CD4-positive, alpha-beta memory T cell (primary cell): ENCODE measurements at regions not wholly inside any gene's neighbourhood (a gene's known extent, or its start where the extent isn't known, plus 50 kb on each side); places are given as distances from the start of the nearest gene placed in this dataset.

Experiments
- CTCF ChIA-PET: fragments of 350-600 bp; sonication (Branson Sonifier 250); formaldehyde crosslinking; loops from one replicate; lab custom pipeline; 2021; ENCODE audit warnings: inconsistent platforms; ENCODE audit not compliant: partially characterized antibody; lab: Charles Lee
- POLR2A ChIA-PET: fragments of 350-600 bp; sonication (Branson Sonifier 250); formaldehyde crosslinking; loops from one replicate; lab custom pipeline; 2021; ENCODE audit not compliant: partially characterized antibody; lab: Charles Lee
- DNase-seq, 5 donors: peaks; one replicate each; pipeline versions ENCODE4 v3.0.0 to v3.0.0-alpha.2; 2020 to 2022; ENCODE audit warnings: mixed read lengths in 1 of 5
- H3K27ac ChIP-seq: one replicate; pipeline ENCODE4 v1.7.0; 2013; ENCODE audit warnings: low read depth, low read length
- H3K27me3 ChIP-seq: 2 replicates; pipeline ENCODE4 v1.7.0; 2013; ENCODE audit warnings: mild to moderate bottlenecking, low read length, moderate library complexity; ENCODE audit not compliant: insufficient read depth
- H3K36me3 ChIP-seq: 2 replicates; pipeline ENCODE4 v1.7.0; 2013; ENCODE audit warnings: mild to moderate bottlenecking, low read length, moderate library complexity; ENCODE audit not compliant: insufficient read depth
- H3K4me1 ChIP-seq: 2 replicates; pipeline ENCODE4 v1.7.0; 2013; ENCODE audit warnings: mild to moderate bottlenecking, low read length, moderate library complexity; ENCODE audit not compliant: insufficient read depth
- H3K4me3 ChIP-seq, 2 donors: one replicate each; pipeline ENCODE4 v1.7.0; 2013; ENCODE audit warnings: low read length in 2 of 2, mild to moderate bottlenecking in 1 of 2
- H3K9me3 ChIP-seq, 2 donors: one replicate each; pipeline ENCODE4 v1.7.0; 2013; ENCODE audit warnings: low read length in 2 of 2, control low read depth in 1 of 2; ENCODE audit not compliant: control insufficient read depth in 1 of 2
- H3K27ac Mint-ChIP-seq, 7 donors: one replicate each; pipeline ENCODE4 v1.8.0; 2020 to 2021; ENCODE audit warnings: mixed read lengths in 7 of 7, mild to moderate bottlenecking in 6 of 7, inconsistent platforms in 3 of 7, moderate library complexity in 3 of 7
- H3K27me3 Mint-ChIP-seq, 2 donors: one replicate each; pipeline ENCODE4 v1.8.0; 2020 to 2021; ENCODE audit warnings: mixed read lengths in 2 of 2
- H3K36me3 Mint-ChIP-seq, 2 donors: one replicate each; pipeline ENCODE4 v1.8.0; 2020 to 2021; ENCODE audit warnings: mixed read lengths in 2 of 2, inconsistent platforms in 1 of 2, mild to moderate bottlenecking in 1 of 2
- H3K4me1 Mint-ChIP-seq, 4 donors: one replicate each; pipeline ENCODE4 v1.8.0; 2020 to 2021; ENCODE audit warnings: mixed read lengths in 4 of 4, mild to moderate bottlenecking in 1 of 4
- H3K4me3 Mint-ChIP-seq, 8 donors: one replicate each; pipeline ENCODE4 v1.8.0; 2020 to 2021; ENCODE audit warnings: mixed read lengths in 8 of 8, mild to moderate bottlenecking in 7 of 8, moderate library complexity in 6 of 8, inconsistent platforms in 3 of 8
- H3K9me3 Mint-ChIP-seq, 8 donors: one replicate each; pipeline ENCODE4 v1.8.0; 2020 to 2021; ENCODE audit warnings: mixed read lengths in 8 of 8, mild to moderate bottlenecking in 5 of 8, inconsistent platforms in 3 of 8, moderate library complexity in 1 of 8
- intact Hi-C: fragments of 100-400 bp; cut with micrococcal nuclease; formaldehyde crosslinking; loops from one replicate; pipeline ENCODE4 v1.15.1; 2023

- ChIA-PET CTCF (no interaction called here), POLR2A (no interaction called here)
- Histone ChIP-seq H3K27ac (no peak overlapping the region), H3K9me3 (no peaks in the 10 kb centered on the region), H3K27me3 (no peaks in the 10 kb centered on the region), H3K4me1 (no peaks in the 10 kb centered on the region), H3K36me3 (no peaks in the 10 kb centered on the region), H3K4me3 (no peak overlapping the region)
- DNase-seq: no peak
- H3K27me3 Mint-ChIP-seq: peaks cover 1 to 11% of the 10 kb centered on the region in 2 donors
- no peak overlapping the region for H3K27ac Mint-ChIP-seq
- no peaks in the 10 kb centered on the region for H3K36me3 Mint-ChIP-seq
- peaks cover 0 to 4% (median 0%) of the 10 kb centered on the region in 8 donors for H3K9me3 Mint-ChIP-seq
- intact Hi-C loops: no loop called here
- H3K4me1 Mint-ChIP-seq: no peaks in the 10 kb centered on the region
- no peak overlapping the region for H3K4me3 Mint-ChIP-seq
These were observed 403.9 kb downstream of the ZSWIM6 start for GRCh38 chr5:61735995-61736394.

DNA sequence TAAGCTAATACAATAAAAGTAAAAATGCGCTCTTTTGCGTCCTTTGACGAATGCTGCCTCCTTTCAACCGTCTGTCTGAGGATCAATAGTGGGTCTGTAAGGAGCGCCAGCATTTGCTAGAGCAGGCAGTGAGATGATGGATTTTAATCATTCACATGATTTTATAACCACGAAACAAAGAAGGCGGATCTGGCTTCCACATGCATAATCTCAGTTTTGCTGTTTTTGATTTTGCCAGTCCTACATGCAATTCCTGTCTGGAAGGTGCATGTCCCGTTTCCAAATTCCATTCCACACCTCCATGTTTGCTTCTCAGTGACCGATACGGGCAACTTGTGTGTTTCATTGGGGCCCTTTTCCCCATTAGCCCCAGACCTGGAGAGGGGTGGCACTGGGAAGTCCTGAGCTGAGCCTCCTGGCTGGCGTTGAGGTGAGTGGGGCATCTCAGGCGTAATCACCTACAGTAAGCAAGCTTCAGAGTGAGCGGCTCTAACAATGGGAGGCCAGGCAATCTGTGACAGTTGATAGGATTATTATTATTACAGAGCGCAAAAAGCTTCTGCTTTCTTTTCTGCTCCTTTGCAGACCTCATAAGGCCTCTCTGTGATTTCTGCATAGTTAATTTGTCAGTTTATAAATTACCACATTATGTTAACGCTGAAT, 405.4 kb downstream of the ZSWIM6 start:
- no peaks in the 10 kb centered on the region for H3K36me3 Mint-ChIP-seq
- no peaks in the 10 kb centered on the region for H3K27me3 ChIP-seq
- intact Hi-C loops: no loop called here
- H3K27ac ChIP-seq: no peak overlapping the region
- H3K27ac Mint-ChIP-seq: no peak overlapping the region
- H3K4me1 ChIP-seq: no peaks in the 10 kb centered on the region
- H3K4me1 Mint-ChIP-seq: no peaks in the 10 kb centered on the region
- POLR2A ChIA-PET: no interaction called here
- no peak overlapping the region for H3K4me3 Mint-ChIP-seq
- CTCF ChIA-PET: no interaction called here
- H3K27me3 Mint-ChIP-seq: peaks cover 1 to 9% of the 10 kb centered on the region in 2 donors
- DNase-seq: no peak
- no peak overlapping the region for H3K4me3 ChIP-seq
- peaks cover 0 to 4% (median 0%) of the 10 kb centered on the region in 8 donors for H3K9me3 Mint-ChIP-seq
- H3K36me3 ChIP-seq: no peaks in the 10 kb centered on the region
- no peaks in the 10 kb centered on the region for H3K9me3 ChIP-seq

DNA sequence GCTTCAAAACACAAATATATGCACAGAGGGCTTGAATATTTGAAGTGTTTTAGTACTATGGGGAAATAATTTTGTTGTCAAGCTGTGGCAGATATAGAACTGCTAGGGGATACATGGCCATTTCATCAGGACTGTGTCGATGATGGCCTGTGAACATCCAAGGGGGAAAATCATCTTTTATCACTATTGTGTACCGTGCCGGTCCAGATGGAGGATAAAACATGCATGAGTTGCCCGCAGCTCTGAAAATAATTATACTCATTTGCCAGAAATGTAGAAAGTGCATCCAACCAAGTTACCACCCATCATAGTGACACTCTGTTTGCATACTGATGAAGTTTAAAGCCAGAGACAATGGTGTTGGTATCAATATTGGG, 405.9 kb downstream of the ZSWIM6 start:
- Mint-ChIP-seq H3K36me3 (no peaks in the 10 kb centered on the region), H3K27me3 (peaks cover 1 to 4% of the 10 kb centered on the region in 2 donors), H3K4me3 (no peak overlapping the region), H3K4me1 (no peaks in the 10 kb centered on the region), H3K9me3 (peaks cover 0 to 4% (median 0%) of the 10 kb centered on the region in 8 donors), H3K27ac (no peak overlapping the region)
- Histone ChIP-seq H3K9me3 (no peaks in the 10 kb centered on the region), H3K36me3 (no peaks in the 10 kb centered on the region), H3K4me3 (no peak overlapping the region), H3K4me1 (no peaks in the 10 kb centered on the region), H3K27me3 (no peaks in the 10 kb centered on the region), H3K27ac (no peak overlapping the region)
- intact Hi-C loops: no loop called here
- DNase-seq: no peak
- ChIA-PET CTCF (no interaction called here), POLR2A (no interaction called here)

GRCh38 chr5:61738446-61738845, 406.4 kb downstream of the ZSWIM6 start:
- peaks cover 0 to 4% (median 0%) of the 10 kb centered on the region in 8 donors for H3K9me3 Mint-ChIP-seq

GRCh38 chr5:61744690-61745619, 412.9 kb downstream of the ZSWIM6 start:
- H3K4me3 Mint-ChIP-seq: no peak overlapping the region
- Histone ChIP-seq H3K27ac (no peak overlapping the region), H3K27me3 (no peaks in the 10 kb centered on the region), H3K4me3 (no peak overlapping the region), H3K9me3 (no peaks in the 10 kb centered on the region), H3K4me1 (no peaks in the 10 kb centered on the region), H3K36me3 (no peaks in the 10 kb centered on the region)
- POLR2A ChIA-PET: no interaction called here
- peak overlapping the region in 1 of 7 donors; percentile 44 for H3K27ac Mint-ChIP-seq
- CTCF ChIA-PET: no interaction called here
- intact Hi-C loops: no loop called here
- DNase-seq: no peak
- no peaks in the 10 kb centered on the region for H3K4me1 Mint-ChIP-seq
- peaks cover 0 to 9% (median 2%) of the 10 kb centered on the region in 8 donors for H3K9me3 Mint-ChIP-seq
- no peaks in the 10 kb centered on the region for H3K36me3 Mint-ChIP-seq
- H3K27me3 Mint-ChIP-seq: peaks cover 0 to 3% of the 10 kb centered on the region in 2 donors

More at GRCh38 chr5:61738446-61738845, 406.4 kb downstream of the ZSWIM6 start:
- H3K4me3 ChIP-seq: no peak overlapping the region
- ChIA-PET POLR2A (no interaction called here), CTCF (no interaction called here)
- no peaks in the 10 kb centered on the region for H3K36me3 ChIP-seq
- no peaks in the 10 kb centered on the region for H3K36me3 Mint-ChIP-seq
- no peaks in the 10 kb centered on the region for H3K4me1 ChIP-seq
- intact Hi-C loops: no loop called here
- no peaks in the 10 kb centered on the region for H3K27me3 ChIP-seq
- H3K9me3 ChIP-seq: no peaks in the 10 kb centered on the region
- peaks cover 1 to 2% of the 10 kb centered on the region in 2 donors for H3K27me3 Mint-ChIP-seq
- H3K27ac ChIP-seq: no peak overlapping the region
- H3K4me1 Mint-ChIP-seq: no peaks in the 10 kb centered on the region
- no peak overlapping the region for H3K4me3 Mint-ChIP-seq
- no peak for DNase-seq
- H3K27ac Mint-ChIP-seq: no peak overlapping the region

DNA sequence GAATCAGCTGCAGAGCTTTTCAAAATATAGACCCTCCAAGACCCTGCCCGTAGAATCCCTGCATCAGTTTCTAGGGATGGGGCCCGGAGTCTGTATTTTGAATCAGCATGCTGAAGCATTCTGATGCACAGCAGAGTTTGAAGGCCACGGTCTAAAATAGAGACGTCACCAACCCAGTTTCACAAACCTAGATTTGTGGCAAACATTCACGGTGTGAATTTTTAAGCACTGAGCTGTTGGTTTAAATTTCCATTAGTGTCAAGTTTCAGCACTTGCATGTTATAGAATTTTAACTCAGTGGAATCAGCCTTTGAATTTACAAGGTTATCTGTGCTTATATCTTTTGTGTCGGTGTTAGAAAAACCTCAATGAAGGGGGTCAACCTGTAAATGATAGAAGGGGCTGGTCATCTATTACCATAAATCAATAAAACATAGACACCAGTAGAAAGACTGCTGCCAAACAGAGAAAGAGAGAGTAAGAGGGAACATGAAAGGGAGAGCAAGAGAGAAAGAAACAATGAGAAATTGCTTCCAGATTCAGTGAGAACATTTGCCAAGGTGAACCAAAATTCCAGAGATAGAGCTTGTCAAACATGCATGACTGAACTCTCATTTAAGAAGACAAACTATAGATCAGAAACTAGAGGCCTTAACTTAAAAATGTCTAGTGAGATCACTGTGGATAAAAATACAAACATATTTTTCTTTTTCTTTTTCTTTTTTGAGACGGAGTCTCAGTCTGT, 414.9 kb downstream of the ZSWIM6 start:
- Mint-ChIP-seq H3K27ac (no peak overlapping the region), H3K4me3 (no peak overlapping the region), H3K9me3 (peaks cover 0 to 12% (median 2%) of the 10 kb centered on the region in 8 donors), H3K36me3 (no peaks in the 10 kb centered on the region), H3K4me1 (no peaks in the 10 kb centered on the region), H3K27me3 (peaks cover 0 to 2% of the 10 kb centered on the region in 2 donors)
- ChIA-PET CTCF (no interaction called here), POLR2A (no interaction called here)
- Histone ChIP-seq H3K27ac (no peak overlapping the region), H3K4me3 (no peak overlapping the region), H3K27me3 (no peaks in the 10 kb centered on the region), H3K4me1 (no peaks in the 10 kb centered on the region), H3K9me3 (no peaks in the 10 kb centered on the region), H3K36me3 (no peaks in the 10 kb centered on the region)
- intact Hi-C loops: no loop called here
- DNase-seq: no peak

- Histone ChIP-seq H3K9me3 (no peaks in the 10 kb centered on the region), H3K27ac (no peak overlapping the region), H3K4me1 (no peaks in the 10 kb centered on the region), H3K4me3 (no peak overlapping the region), H3K36me3 (no peaks in the 10 kb centered on the region), H3K27me3 (no peaks in the 10 kb centered on the region)
- H3K27ac Mint-ChIP-seq: no peak overlapping the region
- H3K36me3 Mint-ChIP-seq: no peaks in the 10 kb centered on the region
- no peaks in the 10 kb centered on the region for H3K4me1 Mint-ChIP-seq
- intact Hi-C loops: no loop called here
- POLR2A ChIA-PET: no interaction called here
- peaks cover 0 to 2% of the 10 kb centered on the region in 2 donors for H3K27me3 Mint-ChIP-seq
- no peak for DNase-seq
- CTCF ChIA-PET: no interaction called here
- H3K4me3 Mint-ChIP-seq: no peak overlapping the region
- H3K9me3 Mint-ChIP-seq: peaks cover 0 to 12% (median 3%) of the 10 kb centered on the region in 8 donors
These were observed 416.1 kb downstream of the ZSWIM6 start for GRCh38 chr5:61748121-61748520.
